AG09309 (cell line): ENCODE measurements at regions not wholly inside any gene's neighbourhood (a gene's known extent, or its start where the extent isn't known, plus 50 kb on each side); places are given as distances from the start of the nearest gene placed in this dataset.

ENCODE experiments used
- DNase-seq: peaks from one replicate; pipeline ENCODE4 v3.0.0-alpha.2; 2010; ENCODE audit warnings: low read depth
- H3K4me3 ChIP-seq: 2 replicates; pipeline ENCODE4 v1.5.1; 2011; ENCODE audit warnings: mild to moderate bottlenecking, low read depth, low read length, moderate library complexity; ENCODE audit not compliant: control insufficient read depth
- CTCF ChIP-seq: IDR thresholded peaks from 2 replicates; pipeline ENCODE4 v1.5.1; 2011; ENCODE audit warnings: mild to moderate bottlenecking, low read depth, low read length, inconsistent platforms; ENCODE audit not compliant: insufficient read depth, control insufficient read depth; ENCODE audit errors: missing control alignments

GRCh38 chr6:133115946-133116345, 125.2 kb upstream of the EYA4 start:
- no peak for TF ChIP-seq CTCF
- no peak for DNase-seq

GRCh38 chr6:133128191-133128590, 113.0 kb upstream of the EYA4 start:
- TF ChIP-seq CTCF = no peak
- no peak for DNase-seq

More at GRCh38 chr6:133115946-133116345, 125.2 kb upstream of the EYA4 start:
- H3K4me3 ChIP-seq = no peak overlapping the region

GRCh38 chr6:133129556-133129955, 111.6 kb upstream of the EYA4 start:
- TF ChIP-seq CTCF = no peak
- no peak for DNase-seq

More at GRCh38 chr6:133128191-133128590, 113.0 kb upstream of the EYA4 start:
- no peak overlapping the region for H3K4me3 ChIP-seq

DNA sequence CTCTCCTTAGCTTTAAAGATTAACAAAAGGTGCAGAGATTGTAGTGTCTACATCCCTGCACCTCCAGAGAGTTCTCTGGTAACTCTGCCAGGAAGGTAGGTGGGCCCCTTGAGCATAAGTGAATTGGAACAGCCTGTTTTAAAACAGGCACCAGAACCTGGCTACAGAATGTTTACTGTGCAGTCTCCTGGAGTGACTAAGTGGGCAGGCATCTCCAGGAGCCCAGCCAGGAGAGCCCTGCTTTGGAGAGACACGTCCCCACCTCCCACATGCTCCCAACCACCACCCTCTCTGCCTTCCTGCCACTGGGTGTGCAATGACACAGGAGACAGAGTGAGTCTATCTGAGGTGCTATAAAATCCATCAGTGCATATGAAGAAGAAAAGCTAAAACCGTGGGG, 110.3 kb upstream of the EYA4 start:
- no peak overlapping the region for H3K4me3 ChIP-seq
- no peak for DNase-seq
- TF ChIP-seq CTCF = no peak

More at GRCh38 chr6:133129556-133129955, 111.6 kb upstream of the EYA4 start:
- no peak overlapping the region for H3K4me3 ChIP-seq

DNA sequence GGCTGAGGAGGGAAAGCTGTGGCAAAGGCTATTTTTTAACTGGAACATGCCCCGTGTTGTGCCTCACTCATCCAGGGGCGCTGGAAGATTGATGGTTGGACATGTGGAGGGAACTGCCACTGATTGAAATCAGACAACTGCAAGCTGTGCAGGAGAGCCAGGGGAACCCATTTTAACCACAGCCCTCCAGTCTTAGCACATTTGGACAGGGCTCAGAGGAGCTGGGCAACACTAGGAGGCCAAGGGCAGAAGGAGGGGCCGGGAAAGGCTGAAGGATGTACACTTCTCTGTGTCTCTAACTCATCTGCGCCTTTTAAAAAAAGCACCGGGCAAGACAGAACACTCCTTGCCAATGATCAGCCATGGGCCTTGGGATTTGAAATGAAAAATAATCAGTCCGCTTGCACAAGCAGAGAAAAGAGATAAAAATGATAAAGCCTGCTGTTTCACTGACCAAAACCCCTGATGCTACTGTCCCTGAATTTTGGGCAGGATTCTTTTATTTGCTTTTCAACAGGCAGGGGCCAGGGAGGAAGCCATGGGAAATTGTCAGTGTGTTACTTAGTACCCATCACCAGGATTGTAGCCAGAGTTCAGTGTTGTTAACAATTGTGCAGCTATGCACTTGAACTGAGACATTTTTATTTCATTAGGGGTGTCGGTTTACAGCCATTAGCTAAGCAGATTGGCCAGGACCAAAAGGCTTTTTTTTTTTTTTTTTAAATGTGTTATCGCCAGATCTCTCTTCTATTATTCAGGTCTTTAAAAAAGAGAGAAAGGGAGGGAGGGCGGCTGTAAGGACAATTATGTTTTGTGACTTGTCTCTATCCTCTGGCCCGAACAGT, 109.3 kb upstream of the EYA4 start:
- DNase-seq = no peak
- TF ChIP-seq CTCF = no peak

DNA sequence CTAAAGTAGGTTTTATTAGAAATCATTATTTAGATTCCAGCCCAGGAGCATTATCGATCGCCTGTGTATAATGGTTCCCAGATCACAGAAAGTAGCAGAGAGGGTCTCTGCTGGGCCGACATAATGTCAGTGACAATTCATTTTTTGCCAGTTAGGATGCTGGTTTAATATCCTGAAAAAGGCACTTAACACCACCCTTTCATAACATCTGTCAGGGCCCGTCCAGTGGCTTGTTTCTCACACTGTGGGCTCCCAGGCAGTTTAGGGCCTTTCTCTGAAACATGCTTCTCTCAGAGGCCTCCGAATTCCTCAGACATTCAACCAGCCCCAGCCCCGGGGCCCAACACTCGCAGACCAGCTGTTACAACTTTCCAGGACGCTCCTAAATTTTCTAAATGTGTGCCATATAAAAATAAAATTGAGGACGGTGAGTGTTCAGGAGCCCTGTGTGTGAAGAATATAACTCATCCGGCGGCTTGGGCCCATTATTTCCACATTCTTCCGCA, 108.6 kb upstream of the EYA4 start:
- no peak overlapping the region for H3K4me3 ChIP-seq
- no peak for DNase-seq
- no peak for TF ChIP-seq CTCF

More for the DNA sequence above, 109.3 kb upstream of the EYA4 start:
- no peak overlapping the region for H3K4me3 ChIP-seq
